OCI-LY7 (cell line): ENCODE measurements at regions not wholly inside any gene's neighbourhood (a gene's known extent, or its start where the extent isn't known, plus 50 kb on each side); places are given as distances from the start of the nearest gene placed in this dataset.

ENCODE experiments used
- BruUV-seq: library from RNA; stranded (reverse); fragments of 400-500 nt; replicated peaks from 2 replicates; lab custom pipeline; 2021; lab: Mats Ljungman, UMichigan
- CTCF ChIA-PET: fragments of 300-600 bp; sonication (Branson Sonifier 250); formaldehyde crosslinking; loops from one replicate; lab custom pipeline; 2022; ENCODE audit warnings: antibody characterized with exemption; ENCODE audit not compliant: unreplicated experiment; lab: Charles Lee
- POLR2A ChIA-PET: fragments of 300-600 bp; sonication (Branson Sonifier 250); formaldehyde crosslinking; loops from one replicate; lab custom pipeline; 2022; ENCODE audit warnings: antibody characterized with exemption; lab: Charles Lee
- DNase-seq: peaks from one replicate; pipeline ENCODE4 v3.0.0-alpha.2; 2015; ENCODE audit warnings: low spot score
- H2AFZ ChIP-seq: fragments of 200-600 bp; sonication (generic), shearing (Covaris generic); 2 replicates; pipeline ENCODE4 v1.6.1; 2014; ENCODE audit warnings: mild to moderate bottlenecking, antibody characterized with exemption, low read length, moderate library complexity
- H3K27ac ChIP-seq: fragments of 200-600 bp; sonication (generic); 2 replicates; pipeline ENCODE4 v1.5.1; 2014; ENCODE audit warnings: mixed run types, low read depth, mild to moderate bottlenecking, moderate library complexity, low read length, inconsistent platforms; ENCODE audit not compliant: poor library complexity, severe bottlenecking
- H3K36me3 ChIP-seq: fragments of 200-600 bp; sonication (generic); 2 replicates; pipeline ENCODE4 v1.6.1; 2014; ENCODE audit warnings: mild to moderate bottlenecking, antibody characterized with exemption, low read length, moderate library complexity, mixed read lengths; ENCODE audit not compliant: insufficient read depth
- H3K4me1 ChIP-seq: fragments of 200-600 bp; sonication (generic); 2 replicates; pipeline ENCODE4 v1.5.1; 2014; ENCODE audit warnings: mild to moderate bottlenecking, low read length; ENCODE audit not compliant: insufficient read depth, poor library complexity, severe bottlenecking
- H3K4me2 ChIP-seq: fragments of 200-600 bp; sonication (generic); 2 replicates; pipeline ENCODE4 v1.6.1; 2014; ENCODE audit warnings: mild to moderate bottlenecking, low read length
- H3K4me3 ChIP-seq: fragments of 200-600 bp; sonication (generic); 2 replicates; pipeline ENCODE4 v1.5.1; 2014; ENCODE audit warnings: mild to moderate bottlenecking, low read depth, low read length; ENCODE audit not compliant: poor library complexity, severe bottlenecking
- H3K79me2 ChIP-seq: fragments of 200-600 bp; sonication (generic); 2 replicates; pipeline ENCODE4 v1.6.1; 2016; ENCODE audit warnings: low read depth, mild to moderate bottlenecking, low read length, moderate library complexity, mixed read lengths; ENCODE audit not compliant: insufficient read depth
- H3K9me2 ChIP-seq: fragments of 200-600 bp; sonication (generic); 2 replicates; pipeline ENCODE4 v1.6.1; 2016; ENCODE audit warnings: mild to moderate bottlenecking, low read length, mixed read lengths; ENCODE audit not compliant: insufficient read depth
- H3K9me3 ChIP-seq: fragments of 200-600 bp; sonication (generic); 2 replicates; pipeline ENCODE4 v1.6.1; 2014; ENCODE audit warnings: mild to moderate bottlenecking, mixed run types, low read length, mixed read lengths
- H4K20me1 ChIP-seq: fragments of 200-600 bp; sonication (generic); 2 replicates; pipeline ENCODE4 v1.6.1; 2014; ENCODE audit warnings: mild to moderate bottlenecking, antibody characterized with exemption, low read length, moderate library complexity, mixed read lengths; ENCODE audit not compliant: insufficient read depth
- EZH2phosphoT487 ChIP-seq: fragments of 200-600 bp; sonication (generic); IDR thresholded peaks from 2 replicates; pipeline ENCODE4 v1.6.1; 2018; ENCODE audit warnings: low read depth, borderline replicate concordance, mild to moderate bottlenecking, mixed run types, antibody characterized with exemption, low read length, moderate library complexity, mixed read lengths
- intact Hi-C: fragments of 100-400 bp; cut with micrococcal nuclease; formaldehyde crosslinking; loops from one replicate; pipeline ENCODE4 v1.10.0; 2022; ENCODE audit not compliant: unreplicated experiment
- TF ChIP-seq, protein P1 (sequence below): fragments of 200-600 bp; sonication (generic); conservative IDR thresholded peaks from 2 replicates; pipeline ENCODE4 v1.5.1; 2014; ENCODE audit warnings: mild to moderate bottlenecking, antibody characterized with exemption, low read length, moderate library complexity, mixed read lengths

GRCh38 chr2:150295544-150295943 lies 191.9 kb downstream of the RND3 start:
- Histone ChIP-seq H3K27ac (no peak overlapping the region), H3K9me2 (no peaks in the 10 kb centered on the region), H3K79me2 (no peaks in the 10 kb centered on the region), H2AFZ (no peak overlapping the region), H3K4me3 (no peak overlapping the region), H3K4me2 (no peak overlapping the region), H3K4me1 (no peaks in the 10 kb centered on the region), H4K20me1 (no peaks in the 10 kb centered on the region), H3K36me3 (no peaks in the 10 kb centered on the region), H3K9me3 (no peaks in the 10 kb centered on the region)
- no peak for TF ChIP-seq EZH2phosphoT487
- TF ChIP-seq, protein P1, sequence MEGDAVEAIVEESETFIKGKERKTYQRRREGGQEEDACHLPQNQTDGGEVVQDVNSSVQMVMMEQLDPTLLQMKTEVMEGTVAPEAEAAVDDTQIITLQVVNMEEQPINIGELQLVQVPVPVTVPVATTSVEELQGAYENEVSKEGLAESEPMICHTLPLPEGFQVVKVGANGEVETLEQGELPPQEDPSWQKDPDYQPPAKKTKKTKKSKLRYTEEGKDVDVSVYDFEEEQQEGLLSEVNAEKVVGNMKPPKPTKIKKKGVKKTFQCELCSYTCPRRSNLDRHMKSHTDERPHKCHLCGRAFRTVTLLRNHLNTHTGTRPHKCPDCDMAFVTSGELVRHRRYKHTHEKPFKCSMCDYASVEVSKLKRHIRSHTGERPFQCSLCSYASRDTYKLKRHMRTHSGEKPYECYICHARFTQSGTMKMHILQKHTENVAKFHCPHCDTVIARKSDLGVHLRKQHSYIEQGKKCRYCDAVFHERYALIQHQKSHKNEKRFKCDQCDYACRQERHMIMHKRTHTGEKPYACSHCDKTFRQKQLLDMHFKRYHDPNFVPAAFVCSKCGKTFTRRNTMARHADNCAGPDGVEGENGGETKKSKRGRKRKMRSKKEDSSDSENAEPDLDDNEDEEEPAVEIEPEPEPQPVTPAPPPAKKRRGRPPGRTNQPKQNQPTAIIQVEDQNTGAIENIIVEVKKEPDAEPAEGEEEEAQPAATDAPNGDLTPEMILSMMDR: no peak
- intact Hi-C loops: no loop called here
- ChIA-PET POLR2A (interaction anchor here (0.9 kb wide), 1 partner anchor 21 kb away, joined by 3 read pairs; no protein-coding TSS in a partner anchor), CTCF (no interaction called here)
- no peak for DNase-seq
- no TSS peak for BruUV-seq

DNA sequence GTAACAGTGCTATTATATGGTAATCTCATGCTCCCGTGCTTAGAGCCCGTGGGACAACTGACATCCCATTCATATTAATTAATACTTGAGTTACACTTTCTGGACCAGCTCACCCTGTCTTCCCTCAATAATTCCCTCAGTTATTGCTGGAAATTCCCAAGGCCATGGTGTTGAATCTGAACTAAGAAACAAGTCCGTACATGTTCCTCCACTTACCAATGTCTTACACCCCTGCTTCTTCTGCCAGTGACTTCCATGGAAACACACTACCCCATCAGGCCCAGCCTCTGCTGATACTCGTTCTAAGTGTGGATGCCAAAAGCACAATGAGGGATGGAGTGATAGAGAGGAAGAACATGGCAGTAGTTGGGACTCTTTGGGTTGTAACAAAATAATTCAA lies 193.7 kb downstream of the RND3 start:
- ChIA-PET CTCF (no interaction called here), POLR2A (interaction anchor here (0.5 kb wide), 1 partner anchor 290 kb away, joined by 3 read pairs; no protein-coding TSS in a partner anchor)
- Histone ChIP-seq H2AFZ (no peak overlapping the region), H3K27ac (no peak overlapping the region), H3K4me1 (no peaks in the 10 kb centered on the region), H3K9me3 (no peaks in the 10 kb centered on the region), H3K4me2 (no peak overlapping the region), H4K20me1 (no peaks in the 10 kb centered on the region), H3K79me2 (no peaks in the 10 kb centered on the region), H3K9me2 (no peaks in the 10 kb centered on the region), H3K4me3 (no peak overlapping the region), H3K36me3 (no peaks in the 10 kb centered on the region)
- no TSS peak for BruUV-seq
- TF ChIP-seq, protein P1: no peak
- no peak for TF ChIP-seq EZH2phosphoT487
- no peak for DNase-seq
- intact Hi-C loops: no loop called here

DNA sequence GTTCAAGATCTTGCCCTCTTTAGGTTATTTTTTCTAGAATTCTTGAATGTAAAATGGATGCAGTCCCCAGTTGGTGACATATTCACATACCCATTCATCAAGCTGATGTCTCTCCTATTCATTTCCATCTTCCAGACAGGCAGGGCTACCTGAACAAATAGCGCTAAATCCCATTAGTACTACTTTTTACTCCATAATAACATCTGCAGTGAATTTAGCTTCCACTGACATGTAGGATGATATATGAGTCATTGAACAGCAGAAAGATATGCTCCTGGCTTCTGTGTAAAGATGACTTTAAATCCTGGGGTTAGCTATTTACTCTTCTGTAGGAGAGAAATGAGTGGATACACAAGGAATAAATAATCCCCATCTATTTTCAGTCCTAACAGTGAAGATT lies 194.7 kb downstream of the RND3 start:
- Histone ChIP-seq H3K4me1 (no peaks in the 10 kb centered on the region), H3K36me3 (no peaks in the 10 kb centered on the region), H3K4me3 (no peak overlapping the region), H4K20me1 (no peaks in the 10 kb centered on the region), H3K4me2 (no peak overlapping the region), H3K27ac (no peak overlapping the region), H2AFZ (no peak overlapping the region), H3K79me2 (no peaks in the 10 kb centered on the region), H3K9me3 (no peaks in the 10 kb centered on the region), H3K9me2 (no peaks in the 10 kb centered on the region)
- no peak for DNase-seq
- TF ChIP-seq, protein P1: no peak
- no peak for TF ChIP-seq EZH2phosphoT487
- CTCF ChIA-PET: no interaction called here
- BruUV-seq: no TSS peak
- intact Hi-C loops: no loop called here
- POLR2A ChIA-PET: no interaction called here
